Epithelial cell of esophagus (primary cell): ENCODE measurements at regions not wholly inside any gene's neighbourhood (a gene's known extent, or its start where the extent isn't known, plus 50 kb on each side); places are given as distances from the start of the nearest gene placed in this dataset.

Experiments
- DNase-seq: peaks from one replicate; pipeline ENCODE4 v3.0.0; 2010; ENCODE audit warnings: low read depth
- H3K4me3 ChIP-seq: 2 replicates; pipeline ENCODE4 v1.5.1; 2011; ENCODE audit warnings: mild to moderate bottlenecking, low read length, control low read depth
- CTCF ChIP-seq: IDR thresholded peaks from 2 replicates; pipeline ENCODE4 v1.5.1; 2011; ENCODE audit warnings: low read depth, mild to moderate bottlenecking, low read length, control low read depth, inconsistent platforms; ENCODE audit not compliant: insufficient read depth; ENCODE audit errors: missing control alignments

- TF ChIP-seq CTCF: no peak
- H3K4me3 ChIP-seq: no peak overlapping the region
- DNase-seq: no peak
Observed at GRCh38 chr9:120294003-120294402, 286.0 kb downstream of the CDK5RAP2 start.

- TF ChIP-seq CTCF: no peak
- DNase-seq: no peak
- no peak overlapping the region for H3K4me3 ChIP-seq
Observed at GRCh38 chr9:120292606-120293005, 287.4 kb downstream of the CDK5RAP2 start.

- no peak for TF ChIP-seq CTCF
- H3K4me3 ChIP-seq: no peak overlapping the region
- DNase-seq: no peak
Observed at GRCh38 chr9:120291050-120291449, 288.9 kb downstream of the CDK5RAP2 start.

GRCh38 chr9:120289990-120290975 is 289.7 kb downstream of the CDK5RAP2 start:
- no peak for TF ChIP-seq CTCF
- no peak overlapping the region for H3K4me3 ChIP-seq
- peak; percentile 48 for DNase-seq

- no peak for DNase-seq
- no peak overlapping the region for H3K4me3 ChIP-seq
- TF ChIP-seq CTCF: no peak
Observed at GRCh38 chr9:120289098-120289497, 290.9 kb downstream of the CDK5RAP2 start.

GRCh38 chr9:120286530-120286929 is 293.4 kb downstream of the CDK5RAP2 start:
- no peak for DNase-seq
- no peak overlapping the region for H3K4me3 ChIP-seq
- no peak for TF ChIP-seq CTCF

GRCh38 chr9:120284821-120285220 is 295.1 kb downstream of the CDK5RAP2 start:
- TF ChIP-seq CTCF: no peak
- peak; percentile 93 for DNase-seq
- no peak overlapping the region for H3K4me3 ChIP-seq
